HCT116 (cell line): ENCODE measurements at regions not wholly inside any gene's neighbourhood (a gene's known extent, or its start where the extent isn't known, plus 50 kb on each side); places are given as distances from the start of the nearest gene placed in this dataset.

Experiments used
- CTCF ChIP-seq, 3 experiments: fragments of 200-600 bp in 1 of 3; sonication (generic) in 1 of 3; IDR thresholded peaks in 2 of 3; conservative IDR thresholded peaks in 1 of 3; 2 replicates each; pipeline ENCODE4 v1.5.1; 2012 to 2017; ENCODE audit warnings: low read depth in 2 of 3, low read length in 2 of 3, antibody characterized with exemption in 1 of 3, borderline replicate concordance in 1 of 3, control low read depth in 1 of 3, mild to moderate bottlenecking in 1 of 3, mixed read lengths in 1 of 3, mixed run types in 1 of 3, moderate library complexity in 1 of 3; ENCODE audit not compliant: insufficient read depth in 1 of 3
- ELF1 ChIP-seq: IDR thresholded peaks from 2 replicates; pipeline ENCODE4 v1.6.1; 2012; ENCODE audit warnings: low read depth, borderline replicate concordance
- EZH2 ChIP-seq: fragments of 200-600 bp; sonication (generic); IDR thresholded peaks from 2 replicates; pipeline ENCODE4 v1.6.1; 2017; ENCODE audit warnings: antibody characterized with exemption, mixed run types
- FOSL1 ChIP-seq: IDR thresholded peaks from 2 replicates; pipeline ENCODE4 v1.6.1; 2012; ENCODE audit warnings: low read depth
- POLR2A ChIP-seq: IDR thresholded peaks from 2 replicates; pipeline ENCODE4 v1.7.0; 2011; ENCODE audit warnings: borderline replicate concordance; ENCODE audit not compliant: insufficient read depth, insufficient read length; ENCODE audit errors: extremely low read depth
- POLR2AphosphoS5 ChIP-seq: IDR thresholded peaks from 2 replicates; pipeline ENCODE4 v1.6.1; 2011; ENCODE audit warnings: mild to moderate bottlenecking, low read depth, low read length, moderate library complexity
- RAD21 ChIP-seq: IDR thresholded peaks from 2 replicates; pipeline ENCODE4 v1.6.1; 2012; ENCODE audit warnings: low read depth, mild to moderate bottlenecking
- ZNF274 ChIP-seq: fragments of 200-500 bp; sonication (Bioruptor generic); IDR thresholded peaks from 2 replicates; pipeline ENCODE4 v1.6.1; 2014; ENCODE audit warnings: mild to moderate bottlenecking, low read depth, low read length, inconsistent platforms

- TF ChIP-seq EZH2 = no peak
- TF ChIP-seq ELF1 = no peak
- TF ChIP-seq POLR2A = no peak
- no peak for TF ChIP-seq CTCF (IDR thresholded peaks at IDR 0.05 in 2 of 3, conservative IDR thresholded peaks at IDR 0.05 in 1 of 3; ENCODE audit: borderline replicate concordance in 1 of 3, insufficient read depth in 1 of 3, low read depth in 2 of 3, low read length in 2 of 3)
- TF ChIP-seq POLR2AphosphoS5 = no peak
- no peak for TF ChIP-seq RAD21
- no peak for TF ChIP-seq FOSL1
- TF ChIP-seq ZNF274 = no peak
These were observed 460.8 kb upstream of the SALL3 start for GRCh38 chr18:78518805-78519204.
